ENCODE measurements at regions not wholly inside any gene's neighbourhood (a gene's known extent, or its start where the extent isn't known, plus 50 kb on each side); places are given as distances from the start of the nearest gene placed in this dataset.

- peak overlapping the region; percentile 14 to 49 (median 33) for H3K4me3 ChIP-seq
- H3K27me3 ChIP-seq = no peaks in the 10 kb centered on the region
- WGBS, 2 donors (ENCODE audit: low coverage in 1 of 2) = 43% methylated on average over 33 of the region's 33 CpGs; no CpG with 5 or more reads in 1 of the 2 donors
- in situ Hi-C loops (cut with MboI; ENCODE audit: low pct_ligation_motif_present in 1 of 4, low pct_unique_long_range_greater_than_20kb in 1 of 4, low sequenced_read_pairs in 3 of 4) = no loop called here
- TF ChIP-seq POLR2AphosphoS5 (IDR thresholded peaks at IDR 0.05) (no peak), CTCF (IDR thresholded peaks at IDR 0.05) (no peak), POLR2A (IDR thresholded peaks at IDR 0.05) (no peak), EP300 (IDR thresholded peaks at IDR 0.05; ENCODE audit: low read depth) (no peak)
- peaks cover 0 to 17% (median 11%) of the 10 kb centered on the region in 4 donors for H3K4me1 ChIP-seq
- peak overlapping the region; percentile 53 to 72 (median 58) for H3K27ac ChIP-seq
- peak; percentile 11 for DNase-seq
- intact Hi-C loops (cut with DNase I; ENCODE audit: low total_unique reads) = no loop called here
- H3K36me3 ChIP-seq = no peaks in the 10 kb centered on the region
- H3K9me3 ChIP-seq = no peaks in the 10 kb centered on the region
These were observed 408.2 kb downstream of the BCOR start for GRCh38 chrX:39689376-39690104.

GRCh38 chrX:39690541-39691415, 407.0 kb downstream of the BCOR start:
- Histone ChIP-seq H3K9me3 (no peaks in the 10 kb centered on the region), H3K4me3 (no peak overlapping the region), H3K36me3 (no peaks in the 10 kb centered on the region), H3K4me1 (peaks cover 0 to 17% (median 11%) of the 10 kb centered on the region in 4 donors), H3K27ac (no peak overlapping the region), H3K27me3 (no peaks in the 10 kb centered on the region)
- intact Hi-C loops (cut with DNase I; ENCODE audit: low total_unique reads) = no loop called here
- TF ChIP-seq POLR2AphosphoS5 (IDR thresholded peaks at IDR 0.05) = no peak
- DNase-seq = peak; percentile 19
- in situ Hi-C loops (cut with MboI; ENCODE audit: low pct_ligation_motif_present in 1 of 4, low pct_unique_long_range_greater_than_20kb in 1 of 4, low sequenced_read_pairs in 3 of 4) = no loop called here
- WGBS, 2 donors (ENCODE audit: low coverage in 1 of 2) = 72% methylated on average over 13 of the region's 13 CpGs; no CpG with 5 or more reads in 1 of the 2 donors

GRCh38 chrX:39691724-39692123, 406.0 kb downstream of the BCOR start:
- Histone ChIP-seq H3K36me3 (no peaks in the 10 kb centered on the region), H3K27me3 (no peaks in the 10 kb centered on the region), H3K4me3 (no peak overlapping the region), H3K27ac (no peak overlapping the region), H3K4me1 (peaks cover 0 to 17% (median 11%) of the 10 kb centered on the region in 4 donors), H3K9me3 (no peaks in the 10 kb centered on the region)
- WGBS, 2 donors (ENCODE audit: low coverage in 1 of 2) = 80% methylated on average over 3 of the region's 3 CpGs; no CpG with 5 or more reads in 1 of the 2 donors
- intact Hi-C loops (cut with DNase I; ENCODE audit: low total_unique reads) (no loop called here), in situ Hi-C loops (cut with MboI; ENCODE audit: low pct_ligation_motif_present in 1 of 4, low pct_unique_long_range_greater_than_20kb in 1 of 4, low sequenced_read_pairs in 3 of 4) (no loop called here)
- TF ChIP-seq EP300 (IDR thresholded peaks at IDR 0.05; ENCODE audit: low read depth) (no peak), POLR2AphosphoS5 (IDR thresholded peaks at IDR 0.05) (no peak), POLR2A (IDR thresholded peaks at IDR 0.05) (no peak), CTCF (IDR thresholded peaks at IDR 0.05) (no peak)
- no peak for DNase-seq

- Histone ChIP-seq H3K27ac (no peak overlapping the region), H3K4me3 (no peak overlapping the region), H3K27me3 (no peaks in the 10 kb centered on the region), H3K4me1 (peaks cover 0 to 17% (median 11%) of the 10 kb centered on the region in 4 donors), H3K9me3 (no peaks in the 10 kb centered on the region), H3K36me3 (no peaks in the 10 kb centered on the region)
- intact Hi-C loops (cut with DNase I; ENCODE audit: low total_unique reads) (no loop called here), in situ Hi-C loops (cut with MboI; ENCODE audit: low pct_ligation_motif_present in 1 of 4, low pct_unique_long_range_greater_than_20kb in 1 of 4, low sequenced_read_pairs in 3 of 4) (no loop called here)
- 65 to 68% methylated on average over 2 to 4 of the region's 4 CpGs for WGBS, 2 donors (ENCODE audit: low coverage in 1 of 2)
- TF ChIP-seq POLR2A (IDR thresholded peaks at IDR 0.05) (no peak), POLR2AphosphoS5 (IDR thresholded peaks at IDR 0.05) (no peak), EP300 (IDR thresholded peaks at IDR 0.05; ENCODE audit: low read depth) (no peak), CTCF (IDR thresholded peaks at IDR 0.05) (no peak)
- DNase-seq = no peak
These were observed 405.0 kb downstream of the BCOR start for GRCh38 chrX:39692796-39693195.

All from transverse colon (tissue), 4 donors.